ENCODE measurements at regions not wholly inside any gene's neighbourhood (a gene's known extent, or its start where the extent isn't known, plus 50 kb on each side); places are given as distances from the start of the nearest gene placed in this dataset.

- no peak overlapping the region for H2BK15ac ChIP-seq (ENCODE audit: low read depth, low read length)
- H3K9ac ChIP-seq (ENCODE audit: low read depth, low read length) = no peak overlapping the region
- no CpG with 5 or more reads among the region's 7 CpGs for WGBS, 2 experiments (ENCODE audit: extremely low coverage in 2 of 2, insufficient read length in 1 of 2)
- no peak overlapping the region for H4K5ac ChIP-seq (ENCODE audit: low read depth, low read length)
- H2BK20ac ChIP-seq (ENCODE audit: low read depth, low read length) = no peak overlapping the region
- H2AK9ac ChIP-seq (replicated peaks; ENCODE audit: low read depth, low read length, poor library complexity) = no peak overlapping the region
- no peaks in the 10 kb centered on the region for H3K27me3 ChIP-seq (ENCODE audit: control insufficient read depth, insufficient read depth, low read length)
- H2AFZ ChIP-seq (replicated peaks; ENCODE audit: low read length, poor library complexity) = no peak overlapping the region
- H3K9me3 ChIP-seq (ENCODE audit: control insufficient read depth, insufficient read depth, low read length) = no peaks in the 10 kb centered on the region; the same call in 1 of the 2 replicates
- no peak overlapping the region; the same call in 1 of the 2 replicates for H3K18ac ChIP-seq (ENCODE audit: low read depth, low read length)
- peaks cover 10% of the 10 kb centered on the region for H3K4me1 ChIP-seq (ENCODE audit: control insufficient read depth, insufficient read depth, low read length)
- POLR2A ChIA-PET (ENCODE audit: unreplicated experiment) = no interaction called here
- intact Hi-C loops (cut with micrococcal nuclease) (loop anchor here (1.0 to 10.0 kb wide), 11 partner anchors 71 to 1026 kb away; no protein-coding TSS in a partner anchor), in situ Hi-C loops (cut with MboI; ENCODE audit: low sequenced_read_pairs) (loop anchor here (10.0 kb wide), 2 partner anchors 739 to 809 kb away; no protein-coding TSS in a partner anchor), dilution Hi-C loops (cut with HindIII; ENCODE audit: low sequenced_read_pairs, unreplicated experiment) (no loop called here)
- H3K23ac ChIP-seq (ENCODE audit: low read depth, low read length) = no peak overlapping the region
- no peaks in the 10 kb centered on the region for H3K36me3 ChIP-seq (ENCODE audit: control insufficient read depth, insufficient read depth, low read length)
- DNase-seq (peak; percentile 62), ATAC-seq (ENCODE audit: low read depth) (peak; percentile 77)
- no peak overlapping the region for H3K4me2 ChIP-seq (ENCODE audit: low read depth, low read length)
- H4K91ac ChIP-seq (ENCODE audit: insufficient read depth, low read depth, low read length) = no peak overlapping the region
- no TSS peak for BruUV-seq (replicated peaks)
- H3K9me1 ChIP-seq (ENCODE audit: insufficient read depth, low read length) = peaks cover 8% of the 10 kb centered on the region
- no peak overlapping the region for H3K27ac ChIP-seq (ENCODE audit: insufficient read depth, low read length)
- H3K56ac ChIP-seq (ENCODE audit: extremely low read depth, insufficient read depth, low read length) = no peak overlapping the region
- no peak overlapping the region for H3K4ac ChIP-seq (ENCODE audit: low read depth, low read length)
- H4K20me1 ChIP-seq (ENCODE audit: insufficient read depth, low read length) = no peaks in the 10 kb centered on the region
- no peak overlapping the region for H2AK5ac ChIP-seq (ENCODE audit: low read depth, low read length)
- TF ChIP-seq RFX5 (IDR thresholded peaks at IDR 0.05; ENCODE audit: low read depth, low read length) = no peak
- TF ChIP-seq, protein P1, sequence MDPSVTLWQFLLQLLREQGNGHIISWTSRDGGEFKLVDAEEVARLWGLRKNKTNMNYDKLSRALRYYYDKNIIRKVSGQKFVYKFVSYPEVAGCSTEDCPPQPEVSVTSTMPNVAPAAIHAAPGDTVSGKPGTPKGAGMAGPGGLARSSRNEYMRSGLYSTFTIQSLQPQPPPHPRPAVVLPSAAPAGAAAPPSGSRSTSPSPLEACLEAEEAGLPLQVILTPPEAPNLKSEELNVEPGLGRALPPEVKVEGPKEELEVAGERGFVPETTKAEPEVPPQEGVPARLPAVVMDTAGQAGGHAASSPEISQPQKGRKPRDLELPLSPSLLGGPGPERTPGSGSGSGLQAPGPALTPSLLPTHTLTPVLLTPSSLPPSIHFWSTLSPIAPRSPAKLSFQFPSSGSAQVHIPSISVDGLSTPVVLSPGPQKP (IDR thresholded peaks at IDR 0.05; ENCODE audit: borderline replicate concordance, low read depth, low read length) = no peak
- peak; percentile 91 for TF ChIP-seq SMC3 (IDR thresholded peaks at IDR 0.05; ENCODE audit: low read depth, low read length)
- TF ChIP-seq NFE2L2 (IDR thresholded peaks at IDR 0.05; ENCODE audit: low read depth, low read length) = no peak
- no peak for TF ChIP-seq CEBPB (IDR thresholded peaks at IDR 0.05; ENCODE audit: low read depth, low read length)
- no peak for TF ChIP-seq FOS (IDR thresholded peaks at IDR 0.05; ENCODE audit: low read depth, low read length)
- TF ChIP-seq MXI1 (IDR thresholded peaks at IDR 0.05; ENCODE audit: borderline replicate concordance, low read depth, low read length) = no peak
- TF ChIP-seq CTCF (conservative IDR thresholded peaks at IDR 0.05; ENCODE audit: low read depth, low read length) = peak; percentile 86
- no peak for TF ChIP-seq POLR2A (IDR thresholded peaks at IDR 0.05; ENCODE audit: low read depth, low read length)
- no peak for TF ChIP-seq CHD1 (IDR thresholded peaks at IDR 0.05; ENCODE audit: low read depth, low read length)
- no peak for TF ChIP-seq MAFK (IDR thresholded peaks at IDR 0.05; ENCODE audit: low read depth, low read length)
- no peak for TF ChIP-seq RCOR1 (IDR thresholded peaks at IDR 0.05; ENCODE audit: insufficient replicate concordance, low read length)
- peak; percentile 92 for TF ChIP-seq RAD21 (IDR thresholded peaks at IDR 0.05; ENCODE audit: low read length)
- TF ChIP-seq MAZ (IDR thresholded peaks at IDR 0.05; ENCODE audit: borderline replicate concordance, low read depth, low read length) = no peak
- TF ChIP-seq USF2 (IDR thresholded peaks at IDR 0.05; ENCODE audit: low read depth, low read length) = no peak
- no peak for TF ChIP-seq BHLHE40 (IDR thresholded peaks at IDR 0.05; ENCODE audit: low read depth, low read length)
- CTCF ChIA-PET = interaction anchor here (1.5 kb wide), 1 partner anchor 195 kb away, joined by 7 read pairs; no protein-coding TSS in a partner anchor
- H2BK120ac ChIP-seq (ENCODE audit: low read depth, low read length) = 0 out of 2 replicates have a peak overlapping the region, but pooled peaks have one; percentile 44
- no peaks in the 10 kb centered on the region for H3K79me1 ChIP-seq (ENCODE audit: low read depth in 1 of 2, low read length in 2 of 2)
- H3K14ac ChIP-seq (replicated peaks; ENCODE audit: low read depth, low read length) = no peak overlapping the region
- H3K4me3 ChIP-seq (ENCODE audit: insufficient read depth, low read depth, low read length) = no peak overlapping the region
- no peak overlapping the region for H4K8ac ChIP-seq (ENCODE audit: low read depth in 2 of 2, low read length in 2 of 2)
- no peak overlapping the region for H2BK5ac ChIP-seq (ENCODE audit: low read depth, low read length, poor library complexity, severe bottlenecking)
Measured at GRCh38 chr12:58346032-58346632, 404.8 kb downstream of the ATP23 start.
